ENCODE measurements at regions not wholly inside any gene's neighbourhood (a gene's known extent, or its start where the extent isn't known, plus 50 kb on each side); places are given as distances from the start of the nearest gene placed in this dataset.

DNA sequence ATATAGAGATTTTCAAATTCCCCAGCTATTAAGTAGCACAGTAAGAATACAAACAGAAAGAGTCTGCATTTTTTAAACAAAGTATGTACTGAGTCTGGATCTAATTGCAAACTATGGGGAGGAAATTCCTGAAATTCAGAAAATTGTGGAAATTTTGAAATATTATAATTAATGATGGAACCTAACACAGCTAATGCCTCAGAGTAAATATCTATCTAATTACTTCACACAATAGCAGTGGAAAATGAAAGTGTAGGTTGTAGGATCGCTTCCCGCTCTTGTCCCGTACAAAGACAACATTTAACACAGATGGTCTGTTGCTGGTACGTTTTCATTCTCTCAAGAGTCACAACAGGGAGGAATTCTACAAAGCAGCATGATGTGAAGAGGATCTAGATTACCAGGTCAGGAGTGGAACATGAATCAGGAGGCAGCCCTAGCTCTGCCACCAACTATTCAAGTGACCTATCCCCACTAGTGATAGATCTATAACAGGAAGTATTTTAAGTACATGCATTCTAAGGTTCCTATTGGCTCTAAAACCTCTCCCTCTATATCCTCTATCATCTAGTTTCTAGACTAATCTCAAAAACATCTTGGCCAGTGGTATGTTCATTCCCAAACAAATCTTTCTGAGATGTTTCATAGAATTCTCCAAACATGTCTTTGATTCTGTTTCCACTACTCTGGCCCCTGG lies 58.9 kb upstream of the GRAMD2B start:
- no peak for DNase-seq (ENCODE audit: low spot score)

- DNase-seq (ENCODE audit: low spot score), result no peak
Observed at GRCh38 chr5:126365446-126366198, 57.6 kb upstream of the GRAMD2B start.

DNA sequence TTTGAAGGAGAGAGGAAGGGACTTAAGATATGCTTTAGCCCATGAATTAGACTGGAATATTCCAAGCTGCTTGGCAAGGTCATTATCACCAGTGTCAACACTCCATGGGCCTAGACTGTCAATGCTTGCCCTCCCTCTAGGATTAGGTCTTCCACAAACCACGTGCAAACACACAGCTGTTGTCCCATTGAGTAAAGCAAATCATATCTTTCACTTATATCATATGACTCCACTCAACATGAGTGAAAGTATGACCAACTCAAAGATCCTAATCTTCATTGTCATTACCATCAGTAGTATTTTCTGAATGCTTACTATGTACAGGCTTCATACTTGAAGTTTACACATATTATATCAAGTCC lies 57.0 kb upstream of the GRAMD2B start:
- DNase-seq (ENCODE audit: low spot score), result no peak

DNA sequence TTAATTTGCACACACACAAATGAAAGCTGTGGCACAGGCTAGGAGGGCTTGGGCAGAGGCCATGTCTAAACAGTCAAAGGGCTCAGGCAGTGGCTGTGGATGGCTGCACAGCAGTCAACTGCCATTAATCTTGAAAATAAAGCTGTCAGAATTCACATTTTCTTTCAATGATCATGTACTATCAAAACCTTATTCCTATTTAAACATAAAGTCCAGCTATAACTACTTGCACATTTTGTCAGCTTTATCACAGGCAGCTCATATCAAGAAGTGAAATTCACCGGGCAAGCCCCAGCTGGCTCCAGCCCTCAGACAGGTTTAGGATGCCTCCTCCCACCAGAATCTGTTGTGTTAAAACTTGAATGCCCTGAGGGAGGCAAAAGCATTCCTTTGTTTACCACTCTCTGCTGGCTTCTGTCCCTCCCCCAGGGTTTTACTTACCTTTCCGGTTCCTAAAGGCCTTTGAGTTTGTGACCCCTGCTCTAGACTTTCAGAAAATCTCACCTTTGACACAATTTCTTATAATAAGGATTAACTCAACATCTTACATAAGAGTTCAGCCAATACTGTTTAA lies 54.9 kb upstream of the GRAMD2B start:
- DNase-seq (ENCODE audit: low spot score), result no peak

GRCh38 chr5:126369083-126369482 lies 54.1 kb upstream of the GRAMD2B start:
- no peak for DNase-seq (ENCODE audit: low spot score)

DNA sequence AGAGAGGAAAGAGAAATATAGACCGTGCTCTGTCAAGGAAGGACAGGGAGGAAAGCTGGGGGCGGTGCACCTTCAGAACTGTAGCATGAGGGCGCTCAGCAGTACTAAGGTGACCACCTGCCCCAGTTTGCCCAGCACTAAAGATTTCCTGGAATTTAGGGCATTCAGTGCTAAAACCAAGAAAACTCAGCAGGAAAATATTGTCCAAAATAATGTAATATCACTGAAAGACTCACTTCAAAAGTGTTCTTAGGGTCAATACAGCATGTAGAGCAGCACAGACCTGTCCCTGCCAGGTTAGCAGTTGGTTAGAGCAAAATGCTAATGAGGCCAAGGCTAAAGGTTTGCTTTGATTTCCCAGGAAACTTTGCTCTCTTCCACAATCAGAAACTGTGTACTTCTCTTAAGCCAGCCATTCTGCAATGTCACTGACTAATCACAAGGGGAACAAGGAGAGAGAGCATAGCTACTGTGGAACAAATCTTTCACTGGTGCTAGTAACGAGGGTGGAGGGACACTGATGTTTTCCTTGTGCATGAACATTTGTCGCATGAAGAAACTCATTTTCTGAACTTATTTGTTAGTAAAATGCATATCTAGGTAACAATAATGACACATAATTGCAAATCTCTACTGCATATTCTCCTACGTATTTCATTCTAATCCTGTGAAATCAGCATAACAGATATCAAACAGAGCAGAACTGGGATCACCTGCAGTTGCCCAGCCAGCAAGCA lies 53.0 kb upstream of the GRAMD2B start:
- peak; percentile 24 for DNase-seq (ENCODE audit: low spot score)

DNA sequence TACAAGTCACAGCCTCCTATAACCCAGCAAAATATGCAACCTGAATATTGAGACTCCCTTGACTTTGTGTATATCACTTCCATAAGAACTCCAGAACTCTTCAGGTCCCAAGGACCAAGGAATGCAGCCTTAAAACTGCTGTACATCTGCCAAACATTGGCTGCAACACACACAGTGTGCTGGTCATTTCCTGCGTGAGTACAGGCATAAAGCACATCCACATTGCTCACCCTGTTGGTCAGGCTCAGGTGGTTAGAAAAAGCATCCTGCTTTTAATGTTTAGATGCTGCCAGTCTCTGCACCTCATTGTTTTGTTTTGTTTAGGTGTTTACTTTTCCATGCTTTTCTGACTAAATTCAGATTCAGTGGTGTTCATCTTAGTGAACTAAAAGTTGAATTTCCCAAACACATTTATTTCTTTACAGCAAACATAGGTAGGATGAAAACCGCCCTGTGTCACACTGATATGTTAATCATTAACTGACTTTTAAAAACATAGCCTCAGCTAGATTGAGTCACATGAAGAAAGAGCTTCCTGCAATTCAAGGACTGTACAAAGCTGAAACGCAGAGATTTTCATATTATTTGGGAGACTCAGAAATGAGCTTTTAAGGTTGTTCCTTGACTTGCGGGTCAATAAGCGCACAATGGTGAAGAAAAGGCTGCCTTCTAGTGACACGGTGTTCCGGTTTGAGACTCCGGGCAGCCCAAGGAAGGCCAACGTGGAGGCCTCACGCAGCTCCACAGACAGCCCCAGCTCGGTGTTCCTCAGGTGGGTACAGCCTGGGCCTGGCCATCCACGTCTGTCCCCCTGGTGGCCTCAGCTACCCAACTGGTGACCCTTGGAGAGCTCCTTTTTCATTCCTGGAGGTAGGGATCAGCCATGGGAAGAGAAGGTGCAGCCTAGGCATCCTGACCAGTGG lies 52.2 kb upstream of the GRAMD2B start:
- DNase-seq (ENCODE audit: low spot score), result peak; percentile 53

- peak; percentile 46 for DNase-seq (ENCODE audit: low spot score)
Observed at GRCh38 chr5:126373375-126374108, 49.7 kb upstream of the GRAMD2B start.

All from GM03348 (cell line).